GM19397 (cell line): ENCODE measurements at regions not wholly inside any gene's neighbourhood (a gene's known extent, or its start where the extent isn't known, plus 50 kb on each side); places are given as distances from the start of the nearest gene placed in this dataset.
"Not testable (repeated sequence)": the region's sequence is repeated elsewhere in the genome, so short reads cannot be mapped to it uniquely, and the experiment has no call there.

ENCODE experiments used
- ATAC-seq: cut with Tn5 transposase; IDR thresholded peaks from one replicate; pipeline ENCODE4 v1.9.1; 2021; ENCODE audit warnings: mild to moderate bottlenecking, moderate library complexity; ENCODE audit not compliant: unreplicated experiment

- no peak for ATAC-seq
Measured at GRCh38 chr1:55456971-55457370, 241.8 kb upstream of the USP24 start.

- no peak for ATAC-seq
Measured at GRCh38 chr1:55448261-55448660, 233.1 kb upstream of the USP24 start.

- no peak for ATAC-seq
Measured at GRCh38 chr1:55447488-55447887, 232.3 kb upstream of the USP24 start.

GRCh38 chr1:55446351-55446750, 231.2 kb upstream of the USP24 start:
- no peak for ATAC-seq

GRCh38 chr1:55445416-55445815, 230.3 kb upstream of the USP24 start:
- no peak for ATAC-seq

- ATAC-seq, result no peak
Measured at GRCh38 chr1:55444667-55445066, 229.5 kb upstream of the USP24 start.

GRCh38 chr1:55443175-55443915, 228.2 kb upstream of the USP24 start:
- no peak for ATAC-seq

GRCh38 chr1:55441489-55441888, 226.3 kb upstream of the USP24 start:
- no peak for ATAC-seq

GRCh38 chr1:55437692-55438091, 222.5 kb upstream of the USP24 start:
- no peak for ATAC-seq

- not testable (repeated sequence) for ATAC-seq
Measured at GRCh38 chr1:55430720-55431119, 215.6 kb upstream of the USP24 start.

GRCh38 chr1:55430206-55430605, 215.0 kb upstream of the USP24 start:
- not testable (repeated sequence) for ATAC-seq

- no peak for ATAC-seq
Measured at GRCh38 chr1:55428944-55429931, 214.1 kb upstream of the USP24 start.

- ATAC-seq, result no peak
Measured at GRCh38 chr1:55428231-55428630, 213.1 kb upstream of the USP24 start.

GRCh38 chr1:55427606-55428005, 212.4 kb upstream of the USP24 start:
- no peak for ATAC-seq

- ATAC-seq, result no peak
Measured at GRCh38 chr1:55426619-55427018, 211.5 kb upstream of the USP24 start.

- ATAC-seq, result no peak
Measured at GRCh38 chr1:55426156-55426555, 211.0 kb upstream of the USP24 start.

GRCh38 chr1:55425310-55425930, 210.3 kb upstream of the USP24 start:
- ATAC-seq, result no peak

- no peak for ATAC-seq
Measured at GRCh38 chr1:55423376-55423775, 208.2 kb upstream of the USP24 start.

- ATAC-seq, result no peak
Measured at GRCh38 chr1:55420929-55421716, 206.0 kb upstream of the USP24 start.

GRCh38 chr1:55420026-55420425, 204.9 kb upstream of the USP24 start:
- no peak for ATAC-seq
